HG03139 (cell line): ENCODE measurements at regions not wholly inside any gene's neighbourhood (a gene's known extent, or its start where the extent isn't known, plus 50 kb on each side); places are given as distances from the start of the nearest gene placed in this dataset.

ENCODE experiments used
- ATAC-seq: cut with Tn5 transposase; IDR thresholded peaks from one replicate; pipeline ENCODE4 v1.9.1; 2021; ENCODE audit not compliant: unreplicated experiment

GRCh38 chr12:124433147-124433874 is 134.1 kb downstream of the NCOR2 start:
- no peak for ATAC-seq

- ATAC-seq: no peak
These were observed 135.0 kb downstream of the NCOR2 start for GRCh38 chr12:124432376-124432775.

GRCh38 chr12:124431971-124432370 is 135.4 kb downstream of the NCOR2 start:
- ATAC-seq: no peak

GRCh38 chr12:124430491-124430890 is 135.6 kb downstream of the RFLNA start:
- ATAC-seq: no peak

- no peak for ATAC-seq
These were observed 134.6 kb downstream of the RFLNA start for GRCh38 chr12:124429535-124429934.

- ATAC-seq: no peak
These were observed 133.9 kb downstream of the RFLNA start for GRCh38 chr12:124428792-124429281.

- no peak for ATAC-seq
These were observed 133.4 kb downstream of the RFLNA start for GRCh38 chr12:124428136-124428791.

- ATAC-seq: no peak
These were observed 132.0 kb downstream of the RFLNA start for GRCh38 chr12:124426594-124427555.

- ATAC-seq: no peak
These were observed 130.8 kb downstream of the RFLNA start for GRCh38 chr12:124425667-124426066.

GRCh38 chr12:124424516-124424905 is 129.6 kb downstream of the RFLNA start:
- no peak for ATAC-seq

GRCh38 chr12:124423761-124424515 is 129.0 kb downstream of the RFLNA start:
- no peak for ATAC-seq

GRCh38 chr12:124422570-124423523 is 128.0 kb downstream of the RFLNA start:
- ATAC-seq: no peak

GRCh38 chr12:124422142-124422569 is 127.3 kb downstream of the RFLNA start:
- no peak for ATAC-seq

- no peak for ATAC-seq
These were observed 126.2 kb downstream of the RFLNA start for GRCh38 chr12:124420996-124421674.

- ATAC-seq: no peak
These were observed 125.4 kb downstream of the RFLNA start for GRCh38 chr12:124420041-124420995.

GRCh38 chr12:124419292-124420040 is 124.6 kb downstream of the RFLNA start:
- ATAC-seq: no peak

GRCh38 chr12:124418791-124419190 is 123.9 kb downstream of the RFLNA start:
- ATAC-seq: no peak
